ENCODE measurements at regions not wholly inside any gene's neighbourhood (a gene's known extent, or its start where the extent isn't known, plus 50 kb on each side); places are given as distances from the start of the nearest gene placed in this dataset.

GRCh38 chr6:4191271-4191721 is 55.9 kb upstream of the ECI2 start:
- Mint-ChIP-seq H3K4me1 (no peaks in the 10 kb centered on the region; the same call in 2 of the 3 replicates), H3K9me3 (peaks cover 27% of the 10 kb centered on the region)

More at GRCh38 chr6:4191271-4191721, 55.9 kb upstream of the ECI2 start:
- peaks cover 4% of the 10 kb centered on the region for H3K27me3 Mint-ChIP-seq (ENCODE audit: insufficient read depth, low read depth, poor library complexity)
- no peaks in the 10 kb centered on the region for H3K27me3 ChIP-seq (ENCODE audit: insufficient read depth)
- H3K4me3 ChIP-seq = no peak overlapping the region
- no peak overlapping the region for H3K27ac ChIP-seq (ENCODE audit: low read depth)
- H3F3A ChIP-seq (replicated peaks; ENCODE audit: low read depth) = no peaks in the 10 kb centered on the region
- H3K4me2 ChIP-seq = no peak overlapping the region
- no peaks in the 10 kb centered on the region for H3K4me1 ChIP-seq (ENCODE audit: insufficient read depth)
- ATAC-seq (no peak), DNase-seq (ENCODE audit: low spot score) (no peak)
- no peaks in the 10 kb centered on the region for H4K20me1 ChIP-seq (replicated peaks; ENCODE audit: insufficient read depth)
- H3K79me2 ChIP-seq (replicated peaks; ENCODE audit: insufficient read depth) = no peaks in the 10 kb centered on the region
- H3K9me2 ChIP-seq (ENCODE audit: insufficient read depth) = no peaks in the 10 kb centered on the region; the same call in 1 of the 2 replicates
- H2AFZ ChIP-seq = no peak overlapping the region
- TF ChIP-seq, protein P1, sequence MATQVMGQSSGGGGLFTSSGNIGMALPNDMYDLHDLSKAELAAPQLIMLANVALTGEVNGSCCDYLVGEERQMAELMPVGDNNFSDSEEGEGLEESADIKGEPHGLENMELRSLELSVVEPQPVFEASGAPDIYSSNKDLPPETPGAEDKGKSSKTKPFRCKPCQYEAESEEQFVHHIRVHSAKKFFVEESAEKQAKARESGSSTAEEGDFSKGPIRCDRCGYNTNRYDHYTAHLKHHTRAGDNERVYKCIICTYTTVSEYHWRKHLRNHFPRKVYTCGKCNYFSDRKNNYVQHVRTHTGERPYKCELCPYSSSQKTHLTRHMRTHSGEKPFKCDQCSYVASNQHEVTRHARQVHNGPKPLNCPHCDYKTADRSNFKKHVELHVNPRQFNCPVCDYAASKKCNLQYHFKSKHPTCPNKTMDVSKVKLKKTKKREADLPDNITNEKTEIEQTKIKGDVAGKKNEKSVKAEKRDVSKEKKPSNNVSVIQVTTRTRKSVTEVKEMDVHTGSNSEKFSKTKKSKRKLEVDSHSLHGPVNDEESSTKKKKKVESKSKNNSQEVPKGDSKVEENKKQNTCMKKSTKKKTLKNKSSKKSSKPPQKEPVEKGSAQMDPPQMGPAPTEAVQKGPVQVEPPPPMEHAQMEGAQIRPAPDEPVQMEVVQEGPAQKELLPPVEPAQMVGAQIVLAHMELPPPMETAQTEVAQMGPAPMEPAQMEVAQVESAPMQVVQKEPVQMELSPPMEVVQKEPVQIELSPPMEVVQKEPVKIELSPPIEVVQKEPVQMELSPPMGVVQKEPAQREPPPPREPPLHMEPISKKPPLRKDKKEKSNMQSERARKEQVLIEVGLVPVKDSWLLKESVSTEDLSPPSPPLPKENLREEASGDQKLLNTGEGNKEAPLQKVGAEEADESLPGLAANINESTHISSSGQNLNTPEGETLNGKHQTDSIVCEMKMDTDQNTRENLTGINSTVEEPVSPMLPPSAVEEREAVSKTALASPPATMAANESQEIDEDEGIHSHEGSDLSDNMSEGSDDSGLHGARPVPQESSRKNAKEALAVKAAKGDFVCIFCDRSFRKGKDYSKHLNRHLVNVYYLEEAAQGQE (IDR thresholded peaks at IDR 0.05; ENCODE audit: unreplicated experiment) = no peak
- TF ChIP-seq, protein P2, sequence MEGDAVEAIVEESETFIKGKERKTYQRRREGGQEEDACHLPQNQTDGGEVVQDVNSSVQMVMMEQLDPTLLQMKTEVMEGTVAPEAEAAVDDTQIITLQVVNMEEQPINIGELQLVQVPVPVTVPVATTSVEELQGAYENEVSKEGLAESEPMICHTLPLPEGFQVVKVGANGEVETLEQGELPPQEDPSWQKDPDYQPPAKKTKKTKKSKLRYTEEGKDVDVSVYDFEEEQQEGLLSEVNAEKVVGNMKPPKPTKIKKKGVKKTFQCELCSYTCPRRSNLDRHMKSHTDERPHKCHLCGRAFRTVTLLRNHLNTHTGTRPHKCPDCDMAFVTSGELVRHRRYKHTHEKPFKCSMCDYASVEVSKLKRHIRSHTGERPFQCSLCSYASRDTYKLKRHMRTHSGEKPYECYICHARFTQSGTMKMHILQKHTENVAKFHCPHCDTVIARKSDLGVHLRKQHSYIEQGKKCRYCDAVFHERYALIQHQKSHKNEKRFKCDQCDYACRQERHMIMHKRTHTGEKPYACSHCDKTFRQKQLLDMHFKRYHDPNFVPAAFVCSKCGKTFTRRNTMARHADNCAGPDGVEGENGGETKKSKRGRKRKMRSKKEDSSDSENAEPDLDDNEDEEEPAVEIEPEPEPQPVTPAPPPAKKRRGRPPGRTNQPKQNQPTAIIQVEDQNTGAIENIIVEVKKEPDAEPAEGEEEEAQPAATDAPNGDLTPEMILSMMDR (conservative IDR thresholded peaks at IDR 0.05; ENCODE audit: low read depth in 2 of 2) = no peak
- TF ChIP-seq EZH2phosphoT487 (IDR thresholded peaks at IDR 0.05; ENCODE audit: unreplicated experiment) (no peak), ZNF331 (CRISPR knock-in tag; IDR thresholded peaks at IDR 0.05; ENCODE audit: low read depth) (no peak), STAT1 (IDR thresholded peaks at IDR 0.05; ENCODE audit: unreplicated experiment) (no peak), ETS1 (IDR thresholded peaks at IDR 0.05) (no peak), JUNB (IDR thresholded peaks at IDR 0.05; ENCODE audit: unreplicated experiment) (no peak), POLR2AphosphoS5 (IDR thresholded peaks at IDR 0.05; ENCODE audit: low read depth) (no peak), EZH2 (IDR thresholded peaks at IDR 0.05; ENCODE audit: low read depth, unreplicated experiment) (no peak), CREB1 (CRISPR knock-in tag; IDR thresholded peaks at IDR 0.05; ENCODE audit: low read depth) (no peak), ZNF462 (CRISPR knock-in tag; IDR thresholded peaks at IDR 0.05) (no peak), ZNF114 (CRISPR knock-in tag; IDR thresholded peaks at IDR 0.05) (no peak), NANOG (IDR thresholded peaks at IDR 0.05; ENCODE audit: borderline replicate concordance) (no peak)
- H3K36me3 Mint-ChIP-seq (ENCODE audit: low read depth) = peaks cover 12% of the 10 kb centered on the region; the same call in 2 of the 3 replicates
- no peak overlapping the region for H3K27ac Mint-ChIP-seq
- no peak overlapping the region for H3K4me3 Mint-ChIP-seq
- no peaks in the 10 kb centered on the region for H3K36me3 ChIP-seq (ENCODE audit: insufficient read depth)

Data from GM23338 (cell line).